Endothelial cell of umbilical vein (primary cell): ENCODE measurements at regions not wholly inside any gene's neighbourhood (a gene's known extent, or its start where the extent isn't known, plus 50 kb on each side); places are given as distances from the start of the nearest gene placed in this dataset.

ENCODE experiments used
- GATA2 ChIP-seq: IDR thresholded peaks from 2 replicates; pipeline ENCODE4 v1.7.0; 2011; ENCODE audit warnings: low read depth, mild to moderate bottlenecking, moderate library complexity, mixed read lengths, low read length; ENCODE audit not compliant: insufficient read length, insufficient read depth
- MYC ChIP-seq: IDR thresholded peaks from one replicate; pipeline ENCODE4 v1.6.1; 2011; ENCODE audit warnings: mild to moderate bottlenecking, low read depth, low read length
- POLR2A ChIP-seq: IDR thresholded peaks from 2 replicates; pipeline ENCODE4 v1.6.1; 2012; ENCODE audit warnings: low read depth, mild to moderate bottlenecking, control low read depth, low read length
- POLR2AphosphoS5 ChIP-seq: IDR thresholded peaks from 2 replicates; pipeline ENCODE4 v1.6.1; 2012; ENCODE audit warnings: low read depth, mild to moderate bottlenecking, control low read depth, low read length, moderate library complexity; ENCODE audit not compliant: insufficient read depth
- TF ChIP-seq, protein P1 (sequence below), 2 donors: IDR thresholded peaks; 1 replicate in 1 of 2; 2 replicates in 1 of 2; pipeline ENCODE4 v1.5.1; 2011; ENCODE audit warnings: low read length in 2 of 2, mild to moderate bottlenecking in 2 of 2, moderate library complexity in 2 of 2, control low read depth in 1 of 2, inconsistent platforms in 1 of 2, low read depth in 1 of 2; ENCODE audit not compliant: insufficient read depth in 1 of 2; ENCODE audit errors: extremely low read depth in 1 of 2
- TF ChIP-seq, protein P2 (sequence below): IDR thresholded peaks from 2 replicates; pipeline ENCODE4 v1.6.1; 2011; ENCODE audit not compliant: insufficient read depth, insufficient read length

DNA sequence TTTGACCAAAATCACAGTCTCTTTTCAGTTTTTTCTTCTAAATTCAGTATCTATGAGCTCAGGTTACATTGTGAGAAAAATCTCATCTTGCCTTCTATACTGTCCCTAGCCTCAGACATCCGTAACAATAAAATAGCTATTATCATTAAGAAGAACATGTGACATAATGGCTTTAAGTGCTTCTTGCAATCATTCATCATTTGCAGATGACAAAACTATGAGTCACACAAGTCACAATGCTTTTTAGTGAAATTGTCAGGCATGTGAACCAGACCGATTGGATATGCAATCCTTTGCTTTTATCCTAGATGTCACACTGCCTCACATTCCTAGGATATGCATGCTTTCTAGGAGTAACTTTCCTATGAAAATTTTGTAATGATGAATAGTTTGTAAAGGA is 313.1 kb downstream of the SLC6A15 start:
- TF ChIP-seq, protein P1, sequence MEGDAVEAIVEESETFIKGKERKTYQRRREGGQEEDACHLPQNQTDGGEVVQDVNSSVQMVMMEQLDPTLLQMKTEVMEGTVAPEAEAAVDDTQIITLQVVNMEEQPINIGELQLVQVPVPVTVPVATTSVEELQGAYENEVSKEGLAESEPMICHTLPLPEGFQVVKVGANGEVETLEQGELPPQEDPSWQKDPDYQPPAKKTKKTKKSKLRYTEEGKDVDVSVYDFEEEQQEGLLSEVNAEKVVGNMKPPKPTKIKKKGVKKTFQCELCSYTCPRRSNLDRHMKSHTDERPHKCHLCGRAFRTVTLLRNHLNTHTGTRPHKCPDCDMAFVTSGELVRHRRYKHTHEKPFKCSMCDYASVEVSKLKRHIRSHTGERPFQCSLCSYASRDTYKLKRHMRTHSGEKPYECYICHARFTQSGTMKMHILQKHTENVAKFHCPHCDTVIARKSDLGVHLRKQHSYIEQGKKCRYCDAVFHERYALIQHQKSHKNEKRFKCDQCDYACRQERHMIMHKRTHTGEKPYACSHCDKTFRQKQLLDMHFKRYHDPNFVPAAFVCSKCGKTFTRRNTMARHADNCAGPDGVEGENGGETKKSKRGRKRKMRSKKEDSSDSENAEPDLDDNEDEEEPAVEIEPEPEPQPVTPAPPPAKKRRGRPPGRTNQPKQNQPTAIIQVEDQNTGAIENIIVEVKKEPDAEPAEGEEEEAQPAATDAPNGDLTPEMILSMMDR (IDR thresholded peaks at IDR 0.05; ENCODE audit: extremely low read depth in 1 of 2, insufficient read depth in 1 of 2, low read depth in 1 of 2, low read length in 2 of 2) = no peak
- TF ChIP-seq POLR2A (no peak), POLR2AphosphoS5 (no peak), GATA2 (no peak), MYC (no peak)
- TF ChIP-seq, protein P2, sequence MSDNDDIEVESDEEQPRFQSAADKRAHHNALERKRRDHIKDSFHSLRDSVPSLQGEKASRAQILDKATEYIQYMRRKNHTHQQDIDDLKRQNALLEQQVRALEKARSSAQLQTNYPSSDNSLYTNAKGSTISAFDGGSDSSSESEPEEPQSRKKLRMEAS = no peak
